Inferior parietal cortex (tissue), 1 donor: ENCODE measurements at regions not wholly inside any gene's neighbourhood (a gene's known extent, or its start where the extent isn't known, plus 50 kb on each side); places are given as distances from the start of the nearest gene placed in this dataset.

ENCODE experiments used
- DNase-seq: peaks from one replicate; pipeline ENCODE4 v3.0.0-alpha.2; 2016; ENCODE audit errors: extremely low spot score

DNA sequence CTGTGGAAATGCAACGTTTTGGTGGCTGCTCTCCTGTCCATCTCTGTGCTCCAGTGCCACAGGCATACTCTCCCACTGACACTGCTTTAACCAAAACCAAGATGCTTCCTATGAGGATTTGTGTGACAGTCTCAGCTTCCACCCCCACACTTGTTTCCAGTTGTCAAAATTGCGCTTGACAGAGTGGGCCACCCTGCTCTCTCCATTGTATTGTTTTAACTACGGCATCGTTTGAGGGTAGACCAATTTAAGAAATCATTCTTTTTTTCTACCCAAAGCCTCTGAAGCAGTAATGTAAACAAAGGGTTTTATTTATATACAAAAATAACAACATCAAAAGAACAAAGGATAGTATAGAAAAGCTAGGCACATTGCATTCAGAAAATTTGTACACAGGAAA lies 178.0 kb downstream of the INHBA start:
- DNase-seq, result no peak

DNA sequence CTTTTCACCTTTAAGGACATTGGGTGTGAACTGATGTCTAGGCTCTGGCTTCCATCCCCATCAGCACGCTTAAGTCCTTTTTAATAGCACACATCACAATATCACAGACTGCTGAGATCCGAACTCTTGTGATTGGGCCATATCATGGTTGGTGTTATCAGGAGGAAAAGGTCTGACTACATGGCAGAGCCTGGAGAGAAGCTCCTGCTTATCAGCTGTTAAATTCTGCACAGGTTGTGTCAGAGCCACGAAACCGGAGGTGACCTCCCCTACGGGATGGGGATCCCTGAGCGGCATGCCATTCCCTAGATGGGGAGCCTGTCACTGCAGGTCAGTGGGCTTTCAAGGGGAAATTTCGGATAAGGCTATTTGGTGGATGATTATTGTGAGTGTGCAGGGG lies 182.4 kb downstream of the INHBA start:
- no peak for DNase-seq

DNA sequence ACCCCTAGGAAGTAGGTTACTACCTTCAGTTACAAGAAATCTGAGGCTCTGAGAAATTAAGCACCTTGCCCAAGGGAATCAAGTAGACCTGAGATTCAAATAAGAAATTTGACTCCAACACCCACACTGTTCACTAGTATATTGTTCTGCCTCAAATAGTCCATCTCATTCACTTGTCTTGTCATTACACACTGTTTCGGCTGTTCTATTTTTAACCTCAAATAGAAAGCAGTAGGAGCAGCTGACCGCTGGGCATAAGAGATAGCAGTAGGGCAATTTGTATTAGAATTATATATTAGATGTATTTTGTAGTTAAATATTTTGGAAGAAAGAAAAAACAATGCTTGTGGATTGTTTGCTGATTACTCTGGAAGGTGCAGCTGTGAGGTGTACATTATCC lies 185.1 kb downstream of the INHBA start:
- no peak for DNase-seq

GRCh38 chr7:41508755-41509154 lies 194.1 kb downstream of the INHBA start:
- DNase-seq, result no peak

GRCh38 chr7:41507686-41508268 lies 195.1 kb downstream of the INHBA start:
- DNase-seq, result no peak

DNA sequence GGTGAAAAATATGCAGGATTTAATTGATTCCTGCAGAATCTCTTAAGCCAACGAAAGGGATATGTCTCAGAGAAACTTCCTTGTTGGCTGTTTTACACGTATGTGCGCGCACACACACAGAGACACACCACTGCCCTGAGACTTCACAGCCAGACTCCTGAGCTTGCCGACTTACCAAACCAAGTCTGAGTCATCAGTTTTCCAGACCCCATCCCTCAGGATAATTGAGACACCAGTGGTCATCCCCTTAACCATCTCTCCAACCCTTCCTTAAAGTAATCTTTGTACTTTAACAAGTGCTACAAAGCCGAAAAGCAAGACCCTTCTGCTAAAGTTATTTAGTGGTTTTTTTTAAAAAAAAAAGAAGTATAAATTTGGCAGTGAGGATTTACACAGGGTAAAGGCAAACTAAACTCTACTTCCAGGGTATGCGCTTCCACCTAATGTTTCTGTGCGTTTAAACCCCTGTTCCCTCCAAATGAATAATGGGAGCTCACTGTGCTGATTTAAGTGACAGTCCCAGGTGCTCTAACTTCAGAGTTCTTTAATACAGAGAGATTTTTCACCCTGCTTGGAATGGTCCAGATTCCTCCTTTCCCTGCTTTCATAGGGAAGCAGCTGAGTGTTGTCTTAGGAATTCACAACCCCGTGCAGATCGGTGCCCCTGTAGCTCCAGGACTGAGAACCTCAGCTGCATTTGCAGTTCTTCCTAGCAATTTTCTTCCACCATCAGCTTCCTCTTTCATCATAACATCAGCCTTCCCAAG lies 198.5 kb downstream of the INHBA start:
- DNase-seq, result no peak

- no peak for DNase-seq
Measured at GRCh38 chr7:41503438-41503837, 199.5 kb downstream of the INHBA start.

GRCh38 chr7:41501466-41501865 lies 201.4 kb downstream of the INHBA start:
- DNase-seq, result no peak

DNA sequence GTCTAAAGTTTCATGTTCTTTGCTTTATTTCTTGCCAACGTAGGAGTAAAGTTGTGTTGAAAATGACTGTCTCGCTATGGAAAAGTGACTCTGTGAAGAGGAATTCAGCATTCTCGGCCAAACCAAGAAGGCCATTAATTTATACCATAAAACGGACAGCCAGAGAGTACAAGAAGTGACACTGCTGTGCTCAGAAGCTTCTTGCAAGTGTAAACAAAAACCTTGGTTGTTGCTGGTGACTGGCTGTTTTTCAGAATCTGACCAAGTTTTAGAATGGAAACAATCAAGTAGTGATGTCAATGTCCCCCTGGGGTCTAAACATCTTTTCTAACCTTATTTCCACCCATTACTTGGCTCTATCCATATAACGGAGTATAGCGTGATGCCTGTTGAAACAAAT lies 201.9 kb downstream of the INHBA start:
- no peak for DNase-seq

DNA sequence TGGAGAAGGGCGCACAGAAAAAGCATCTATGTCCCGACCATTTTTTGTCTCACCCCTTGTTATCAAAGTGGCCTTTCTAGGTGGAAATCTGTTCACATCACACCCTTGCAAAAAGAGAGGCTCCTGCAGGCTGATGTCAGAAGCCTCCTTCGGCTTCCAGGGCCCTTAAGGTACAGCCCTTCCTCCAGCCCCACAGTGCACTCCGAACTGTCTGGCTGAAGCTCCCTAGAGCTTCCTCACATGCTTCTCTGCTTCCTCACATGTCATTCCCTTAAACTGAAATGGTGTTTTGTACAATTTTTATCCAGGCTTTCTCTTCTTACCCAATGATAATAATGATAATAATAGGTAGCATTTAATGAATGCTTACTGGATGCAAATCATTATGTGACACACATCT lies 210.3 kb downstream of the INHBA start:
- DNase-seq, result no peak

GRCh38 chr7:41491883-41492471 lies 210.9 kb downstream of the INHBA start:
- no peak for DNase-seq

DNA sequence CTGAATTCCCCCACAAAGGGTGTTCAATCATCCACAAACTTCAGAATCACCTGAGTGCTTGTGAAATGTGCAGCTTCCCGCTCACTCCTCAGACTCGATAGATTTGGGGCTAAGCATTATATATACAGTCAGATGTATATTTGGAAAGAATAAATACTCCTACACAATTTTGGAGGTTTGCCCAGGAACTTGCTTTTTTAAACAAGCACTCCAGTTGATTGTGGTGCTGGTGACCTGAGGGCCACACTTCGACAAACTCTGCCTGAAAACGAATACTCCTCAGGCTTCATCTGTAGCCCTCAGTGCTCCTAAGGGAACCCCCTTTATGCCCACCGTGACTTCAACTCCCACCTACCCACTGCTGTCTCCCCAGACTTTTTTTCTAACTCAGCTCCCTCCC lies 211.6 kb downstream of the INHBA start:
- DNase-seq, result no peak

GRCh38 chr7:41489885-41490284 lies 213.0 kb downstream of the INHBA start:
- no peak for DNase-seq

DNA sequence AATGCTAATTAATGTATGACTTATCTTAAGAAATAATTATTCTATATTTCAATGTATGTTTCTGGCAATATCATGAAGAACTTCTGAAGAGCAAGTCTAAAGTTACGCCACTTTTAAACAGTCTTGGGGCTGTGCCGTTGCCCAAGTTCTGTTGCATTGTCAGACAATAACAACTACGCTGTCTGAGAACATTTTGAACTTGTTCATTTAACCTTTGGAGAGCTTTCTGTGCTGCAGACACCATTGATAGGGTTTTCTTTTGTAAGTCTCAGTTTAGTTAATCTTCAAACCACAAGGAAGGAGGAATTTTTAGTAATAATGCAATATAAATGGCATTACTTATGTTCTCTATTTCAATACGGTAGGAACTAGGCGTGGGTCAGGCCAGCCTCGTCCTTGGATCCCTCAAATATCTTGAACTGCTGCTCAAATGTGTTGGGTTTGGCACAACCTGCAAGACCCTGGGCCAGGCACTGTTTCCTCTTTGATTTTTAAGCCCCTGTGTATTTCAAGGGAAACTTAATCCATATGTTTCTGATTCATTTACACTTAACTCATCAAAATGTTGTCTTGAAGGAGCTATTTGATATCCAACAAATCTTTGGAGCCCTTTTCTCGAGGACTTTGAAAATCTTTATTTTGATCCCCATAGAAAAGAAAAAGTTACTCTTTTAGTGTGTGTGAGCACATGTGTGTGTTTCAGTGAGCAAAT lies 215.5 kb downstream of the INHBA start:
- DNase-seq, result no peak

DNA sequence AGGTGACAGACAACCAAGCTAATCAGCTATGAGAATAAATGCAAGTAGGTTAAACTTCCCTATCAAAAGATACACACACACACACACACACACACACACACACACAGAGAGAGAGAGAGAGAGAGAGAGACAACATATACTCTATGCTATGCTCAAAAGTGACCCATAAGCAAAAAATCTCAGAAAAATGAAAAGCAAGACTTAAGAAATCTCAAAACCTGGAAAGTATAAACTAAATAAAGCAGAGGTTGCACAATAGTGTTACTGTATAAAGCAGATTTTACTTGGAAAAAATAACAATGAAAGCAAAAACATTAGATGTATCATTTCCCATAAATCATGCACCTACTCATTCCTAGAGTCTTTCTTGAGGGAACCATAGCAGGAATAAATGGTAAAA lies 221.5 kb downstream of the INHBA start:
- DNase-seq, result no peak

- DNase-seq, result no peak
Measured at GRCh38 chr7:41478187-41478586, 224.7 kb downstream of the INHBA start.

DNA sequence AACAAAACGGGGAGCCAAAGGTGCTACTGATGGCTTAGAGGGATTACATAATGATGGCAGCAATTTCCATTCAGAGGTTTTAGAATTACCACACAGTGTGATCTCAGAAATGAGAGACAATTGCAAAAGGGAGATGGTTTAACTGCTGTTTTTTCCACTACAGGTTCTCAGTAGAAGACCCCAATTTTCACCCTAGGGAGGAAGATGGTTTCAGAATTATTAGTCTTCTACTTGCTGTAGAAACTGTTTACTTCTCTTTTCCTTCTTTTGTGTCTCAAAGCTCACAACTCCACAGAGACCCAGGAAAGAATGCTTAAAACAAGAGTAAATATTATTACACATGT lies 226.5 kb downstream of the INHBA start:
- no peak for DNase-seq

- DNase-seq, result no peak
Measured at GRCh38 chr7:41475801-41476459, 227.0 kb downstream of the INHBA start.

DNA sequence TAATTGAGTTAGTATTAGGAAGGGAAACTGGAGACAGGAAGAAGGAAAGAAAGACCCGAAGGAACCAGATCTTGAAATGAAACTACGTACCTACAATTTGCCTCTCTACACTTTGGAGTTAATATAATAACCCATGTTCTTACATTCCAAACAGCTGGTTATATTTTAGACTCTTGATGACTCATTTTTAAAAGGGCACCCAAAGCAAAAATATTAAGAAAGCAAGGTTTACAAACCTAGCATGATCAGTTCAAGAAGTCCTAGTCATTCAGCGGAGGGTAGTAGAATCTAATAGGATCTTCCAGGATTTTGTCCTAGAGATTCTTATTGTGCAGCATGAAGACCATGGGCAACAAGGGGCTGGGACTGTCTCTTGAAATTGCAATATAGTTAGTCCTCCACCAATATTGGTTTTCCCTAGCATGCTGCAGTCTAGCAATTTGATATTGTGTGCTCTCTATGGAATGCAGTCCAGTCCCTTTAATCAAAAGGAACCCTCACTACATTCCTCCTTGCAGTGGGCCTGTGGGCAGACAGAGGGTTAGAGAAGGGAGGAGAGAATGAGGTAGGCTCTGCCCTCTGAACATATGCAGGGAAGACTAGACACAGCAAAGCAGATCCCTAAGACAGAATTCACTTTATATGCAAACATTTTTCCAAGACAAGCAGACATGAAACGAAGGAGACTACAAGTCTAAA lies 230.3 kb downstream of the INHBA start:
- no peak for DNase-seq

DNA sequence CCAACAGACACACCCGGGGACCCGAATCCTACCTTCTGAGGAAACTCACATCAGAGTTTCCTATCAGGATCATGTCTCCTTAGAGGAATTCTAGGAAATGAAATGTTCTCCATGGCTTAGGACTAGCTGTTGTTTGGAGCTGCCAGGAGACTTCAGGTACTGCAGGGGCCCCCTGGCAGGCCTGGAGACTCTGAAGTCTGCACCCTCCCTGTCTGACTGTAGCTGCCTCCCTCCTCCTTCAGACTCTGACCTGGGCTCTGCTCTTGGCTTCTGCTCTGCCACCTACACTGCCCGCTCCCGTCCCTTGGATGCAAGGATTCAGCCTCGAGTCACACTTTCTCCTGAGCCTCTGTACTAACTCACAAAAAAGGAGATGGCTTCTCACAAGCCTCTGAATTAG lies 232.8 kb downstream of the INHBA start:
- no peak for DNase-seq

DNA sequence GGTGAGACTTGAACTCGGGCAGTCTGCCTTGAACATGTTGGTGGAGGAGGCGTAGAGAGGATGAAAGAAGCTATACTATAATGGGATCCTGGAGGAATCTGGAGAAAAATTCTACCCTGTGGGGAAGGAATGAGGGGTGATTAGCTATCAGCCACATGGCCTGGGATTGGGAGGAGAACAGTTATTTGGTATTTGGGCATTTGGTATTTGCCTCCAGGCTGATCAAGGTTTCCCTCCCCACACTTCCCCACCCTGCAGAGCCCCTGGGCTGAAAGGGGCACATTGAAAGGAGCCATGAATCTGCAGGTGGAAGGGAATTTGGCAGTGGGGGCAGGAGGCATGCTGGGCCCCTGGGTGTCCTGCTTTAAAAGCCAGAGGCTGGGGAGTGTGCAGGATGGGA lies 235.3 kb downstream of the INHBA start:
- DNase-seq, result no peak
